RWPE1 (cell line): ENCODE measurements at regions not wholly inside any gene's neighbourhood (a gene's known extent, or its start where the extent isn't known, plus 50 kb on each side); places are given as distances from the start of the nearest gene placed in this dataset.

Experiments
- CTCF ChIA-PET: fragments of 350-600 bp; sonication (Branson Sonifier 250); formaldehyde crosslinking; extraction: SDS; loops from one replicate; lab custom pipeline; 2021; lab: Yijun Ruan, JAX
- POLR2A ChIA-PET: fragments of 400-600 bp; formaldehyde crosslinking; extraction: SDS; loops from one replicate; lab custom pipeline; 2020; ENCODE audit warnings: antibody characterized with exemption; ENCODE audit not compliant: low non-redundant PET; lab: Yijun Ruan, JAX
- DNase-seq: peaks from one replicate; pipeline ENCODE4 v3.0.0; 2012; ENCODE audit warnings: low spot score
- H3K27ac ChIP-seq: fragments of 450-650 bp; 2 replicates; pipeline ENCODE4 v1.5.1; 2017
- TF ChIP-seq, protein P1 (sequence below): fragments of 450-650 bp; conservative IDR thresholded peaks from 2 replicates; pipeline ENCODE4 v1.5.1; 2017; ENCODE audit warnings: low read depth, mild to moderate bottlenecking

DNA sequence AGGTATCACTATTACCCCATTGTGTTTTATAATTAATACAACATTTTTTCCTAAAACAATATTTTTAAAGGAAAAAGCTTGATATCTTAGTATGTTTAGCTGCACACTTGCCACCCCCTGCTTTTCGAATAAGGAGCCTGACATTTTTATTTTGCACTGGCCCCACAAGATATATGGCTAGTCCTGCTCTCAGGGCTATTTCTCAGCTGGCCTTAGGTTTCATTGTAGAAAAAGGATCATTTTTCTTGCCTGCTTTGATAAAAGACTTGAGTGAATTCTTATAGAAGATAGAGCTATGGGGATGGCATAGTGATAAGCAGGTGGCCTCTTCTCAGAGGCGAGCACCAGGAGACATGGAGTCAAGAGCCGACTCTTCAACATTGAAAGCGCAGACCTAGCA, 167.0 kb downstream of the FAM78B start:
- POLR2A ChIA-PET: no interaction called here
- TF ChIP-seq, protein P1, sequence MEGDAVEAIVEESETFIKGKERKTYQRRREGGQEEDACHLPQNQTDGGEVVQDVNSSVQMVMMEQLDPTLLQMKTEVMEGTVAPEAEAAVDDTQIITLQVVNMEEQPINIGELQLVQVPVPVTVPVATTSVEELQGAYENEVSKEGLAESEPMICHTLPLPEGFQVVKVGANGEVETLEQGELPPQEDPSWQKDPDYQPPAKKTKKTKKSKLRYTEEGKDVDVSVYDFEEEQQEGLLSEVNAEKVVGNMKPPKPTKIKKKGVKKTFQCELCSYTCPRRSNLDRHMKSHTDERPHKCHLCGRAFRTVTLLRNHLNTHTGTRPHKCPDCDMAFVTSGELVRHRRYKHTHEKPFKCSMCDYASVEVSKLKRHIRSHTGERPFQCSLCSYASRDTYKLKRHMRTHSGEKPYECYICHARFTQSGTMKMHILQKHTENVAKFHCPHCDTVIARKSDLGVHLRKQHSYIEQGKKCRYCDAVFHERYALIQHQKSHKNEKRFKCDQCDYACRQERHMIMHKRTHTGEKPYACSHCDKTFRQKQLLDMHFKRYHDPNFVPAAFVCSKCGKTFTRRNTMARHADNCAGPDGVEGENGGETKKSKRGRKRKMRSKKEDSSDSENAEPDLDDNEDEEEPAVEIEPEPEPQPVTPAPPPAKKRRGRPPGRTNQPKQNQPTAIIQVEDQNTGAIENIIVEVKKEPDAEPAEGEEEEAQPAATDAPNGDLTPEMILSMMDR: no peak
- CTCF ChIA-PET: no interaction called here
- H3K27ac ChIP-seq: no peak overlapping the region
- no peak for DNase-seq

DNA sequence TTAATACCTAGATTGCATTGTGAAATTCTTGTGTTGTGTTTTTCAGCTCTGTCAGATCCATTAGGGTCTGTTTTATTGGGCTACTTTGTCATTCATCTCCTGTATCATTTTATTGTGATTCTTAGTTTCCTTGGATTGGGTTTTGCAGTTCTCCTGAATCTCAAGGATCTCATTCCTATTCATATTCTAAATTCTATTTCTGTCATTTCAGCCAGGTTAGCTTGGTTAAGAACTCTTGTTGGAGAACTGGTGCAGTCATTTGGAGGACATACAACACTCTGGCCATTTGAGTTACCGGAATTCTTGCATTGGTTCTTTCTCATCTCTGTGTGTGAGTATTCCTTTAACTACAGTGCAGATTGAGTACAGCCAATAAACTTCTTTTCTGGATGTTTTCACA, 159.6 kb downstream of the FAM78B start:
- ChIA-PET CTCF (no interaction called here), POLR2A (no interaction called here)
- TF ChIP-seq, protein P1: no peak
- H3K27ac ChIP-seq: no peak overlapping the region
- DNase-seq: no peak

DNA sequence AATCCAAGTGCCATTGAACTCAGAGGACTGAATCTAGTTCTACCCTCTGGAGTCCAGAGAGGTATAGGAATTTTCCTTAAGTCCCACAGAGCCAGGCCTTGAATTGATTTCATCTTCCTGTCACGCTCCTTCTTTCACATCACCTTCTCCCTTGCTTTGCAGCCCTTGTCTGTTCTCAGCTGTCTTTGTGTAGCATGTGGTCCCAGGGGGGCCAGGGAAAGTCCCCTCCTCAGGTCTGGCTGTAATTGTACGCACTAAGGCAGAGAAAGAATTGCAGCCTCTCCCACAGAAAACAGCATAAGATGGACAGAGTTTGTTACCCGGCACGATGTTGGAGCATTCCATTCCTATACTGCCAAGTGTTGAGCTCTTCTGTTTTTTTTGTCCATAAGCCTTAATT, 153.6 kb downstream of the FAM78B start:
- H3K27ac ChIP-seq: no peak overlapping the region
- DNase-seq: no peak
- TF ChIP-seq, protein P1: no peak
- ChIA-PET CTCF (no interaction called here), POLR2A (no interaction called here)

DNA sequence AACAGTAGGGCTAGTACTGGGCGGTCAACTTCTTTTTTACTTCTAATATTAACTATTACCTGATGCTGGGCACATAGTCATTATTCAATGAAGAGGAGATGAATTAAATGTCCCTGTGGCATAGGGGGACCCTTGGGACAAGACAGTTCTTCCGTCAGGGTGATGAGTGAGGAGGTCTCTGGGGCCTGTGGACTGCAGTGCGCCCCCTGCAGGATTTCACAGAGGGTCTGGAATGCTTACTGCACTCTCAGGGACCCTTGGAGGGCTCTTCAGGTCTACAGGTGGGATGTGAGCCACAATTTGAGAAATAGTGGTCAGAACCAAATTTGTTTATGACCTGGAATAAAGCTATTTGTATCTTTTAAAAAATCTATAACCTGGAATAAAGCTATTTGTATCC, 149.4 kb downstream of the FAM78B start:
- TF ChIP-seq, protein P1: no peak
- ChIA-PET POLR2A (no interaction called here), CTCF (no interaction called here)
- H3K27ac ChIP-seq: no peak overlapping the region
- no peak for DNase-seq
